GM19324 (cell line): ENCODE measurements at regions not wholly inside any gene's neighbourhood (a gene's known extent, or its start where the extent isn't known, plus 50 kb on each side); places are given as distances from the start of the nearest gene placed in this dataset.

Experiments used
- ATAC-seq: cut with Tn5 transposase; IDR thresholded peaks from one replicate; pipeline ENCODE4 v1.9.1; 2021; ENCODE audit warnings: mild to moderate bottlenecking, moderate library complexity; ENCODE audit not compliant: unreplicated experiment, low FRiP score

GRCh38 chr10:131478377-131478989 lies 167.0 kb upstream of the TCERG1L start:
- no peak for ATAC-seq

GRCh38 chr10:131480066-131480465 lies 168.5 kb upstream of the TCERG1L start:
- no peak for ATAC-seq

DNA sequence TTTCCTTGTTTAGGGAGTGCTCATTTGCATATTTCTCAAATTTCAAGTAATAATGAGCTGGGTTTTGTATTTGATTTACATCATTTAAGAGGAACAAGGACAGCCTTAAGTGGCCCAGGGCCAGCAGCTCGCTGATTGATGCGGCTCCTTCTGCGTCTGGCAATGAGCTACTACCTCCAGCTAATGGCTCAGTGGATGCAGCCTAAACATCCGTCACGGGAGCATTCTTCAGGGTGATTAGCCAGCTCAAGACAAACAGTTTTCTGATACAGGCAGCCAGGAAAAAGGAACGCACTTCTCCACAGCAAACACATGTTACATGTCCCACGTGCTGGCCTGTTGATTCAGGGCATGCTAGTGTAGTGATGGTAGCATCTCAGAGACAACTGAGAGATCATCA lies 169.3 kb upstream of the TCERG1L start:
- ATAC-seq: no peak

GRCh38 chr10:131485732-131486131 lies 174.2 kb upstream of the TCERG1L start:
- ATAC-seq: no peak

GRCh38 chr10:131487822-131488221 lies 176.3 kb upstream of the TCERG1L start:
- ATAC-seq: no peak

DNA sequence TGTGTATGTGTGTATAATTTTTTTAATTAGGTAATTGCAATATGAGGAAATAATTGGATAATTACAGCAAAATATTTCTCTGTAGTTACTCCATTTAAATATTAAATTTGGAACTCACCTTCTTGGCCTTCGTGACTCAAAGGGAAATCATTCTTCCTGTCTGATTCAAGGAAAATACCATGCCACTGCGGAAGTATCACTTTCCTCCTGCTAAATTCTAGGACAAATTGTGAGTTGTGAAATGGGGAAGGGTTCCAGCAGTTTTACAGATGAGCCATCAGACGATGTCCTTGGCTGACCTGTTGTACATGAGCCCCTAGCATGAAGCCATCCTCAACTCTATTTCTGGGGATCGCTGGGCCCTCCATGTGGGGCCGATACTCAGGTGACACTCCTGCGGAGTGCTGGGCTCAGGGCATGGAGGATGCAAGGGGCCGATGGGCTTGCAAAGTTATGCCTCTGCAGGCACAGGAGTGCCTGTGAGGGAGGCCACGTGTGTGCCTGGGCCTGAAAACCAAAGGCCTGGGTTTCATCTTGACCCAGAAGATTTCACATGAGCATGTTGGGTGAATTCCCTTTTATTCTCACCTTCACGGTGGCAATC lies 179.6 kb upstream of the TCERG1L start:
- no peak for ATAC-seq

GRCh38 chr10:131492211-131492857 lies 180.8 kb upstream of the TCERG1L start:
- no peak for ATAC-seq

DNA sequence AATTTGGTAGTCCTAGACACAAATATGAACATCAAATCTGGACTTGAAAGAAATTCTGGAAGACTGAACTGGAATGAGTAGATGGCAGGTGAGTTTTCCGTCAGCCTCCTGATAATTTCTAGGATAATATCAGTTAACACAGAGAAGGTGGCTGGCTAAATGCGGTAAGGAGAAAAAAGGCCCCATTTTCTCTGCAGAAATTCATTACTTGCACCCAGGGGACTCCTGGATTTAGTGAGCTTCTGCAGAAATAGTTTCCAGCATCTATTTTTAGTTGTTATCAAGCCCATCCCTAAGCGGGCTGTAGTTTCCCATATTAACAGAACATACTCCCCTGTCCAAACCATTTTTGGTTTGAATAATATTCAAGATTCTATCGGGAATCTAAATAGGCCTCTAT lies 181.9 kb upstream of the TCERG1L start:
- no peak for ATAC-seq

DNA sequence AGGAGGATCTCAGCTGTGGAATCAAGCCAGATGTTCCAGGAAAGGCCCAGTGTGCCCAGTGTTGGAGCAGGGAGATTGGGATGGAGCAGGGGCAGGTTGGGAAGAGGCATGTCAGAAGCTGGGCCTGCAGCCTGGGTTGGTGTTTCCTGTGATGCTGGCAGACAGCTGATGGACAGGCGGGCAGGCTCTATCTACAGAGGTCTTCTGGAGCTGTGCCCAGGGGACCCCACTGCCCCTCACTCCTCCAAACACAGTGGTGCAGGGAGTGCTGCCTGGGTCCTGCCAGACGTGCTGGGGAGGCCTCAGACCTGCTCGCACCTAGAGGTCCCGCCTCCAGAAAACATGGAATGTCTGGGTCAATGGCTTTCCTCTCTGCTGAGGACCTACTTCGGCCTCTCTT lies 182.9 kb upstream of the TCERG1L start:
- ATAC-seq: no peak

GRCh38 chr10:131495224-131495623 lies 183.7 kb upstream of the TCERG1L start:
- ATAC-seq: no peak

GRCh38 chr10:131495892-131496291 lies 184.4 kb upstream of the TCERG1L start:
- ATAC-seq: no peak

DNA sequence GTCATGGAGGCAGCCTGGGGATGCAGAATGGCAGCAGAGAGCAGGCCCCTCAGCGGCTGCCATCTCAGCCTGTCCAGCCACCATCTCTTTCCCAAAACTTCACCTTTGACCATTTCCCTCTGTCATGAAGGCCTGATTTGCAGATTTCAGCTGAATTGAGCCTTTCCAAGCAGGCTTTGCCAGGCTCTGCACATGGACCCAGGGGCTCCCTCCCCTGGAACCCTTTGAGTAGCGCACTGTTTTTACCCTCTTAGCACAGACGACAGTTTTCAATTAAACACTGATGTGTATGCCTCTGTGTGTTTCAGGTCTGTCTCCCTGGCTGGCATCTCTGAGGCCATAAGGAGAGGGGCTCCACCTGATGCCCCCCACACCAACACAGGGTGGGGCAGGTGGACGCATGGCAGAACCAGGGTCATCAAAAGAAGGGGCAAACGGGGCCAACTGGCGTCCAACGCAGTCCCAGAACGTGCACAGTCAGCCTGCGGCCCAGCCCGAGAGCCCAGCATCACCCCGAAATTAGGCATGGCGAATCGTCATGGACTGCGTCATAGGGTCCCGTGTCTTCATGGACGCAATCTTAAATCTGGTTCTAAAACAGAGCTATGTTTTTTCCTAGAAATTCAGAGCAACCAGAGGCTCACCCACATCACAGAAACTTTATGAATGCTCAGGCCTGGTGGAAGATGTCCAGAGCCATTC lies 185.0 kb upstream of the TCERG1L start:
- no peak for ATAC-seq

DNA sequence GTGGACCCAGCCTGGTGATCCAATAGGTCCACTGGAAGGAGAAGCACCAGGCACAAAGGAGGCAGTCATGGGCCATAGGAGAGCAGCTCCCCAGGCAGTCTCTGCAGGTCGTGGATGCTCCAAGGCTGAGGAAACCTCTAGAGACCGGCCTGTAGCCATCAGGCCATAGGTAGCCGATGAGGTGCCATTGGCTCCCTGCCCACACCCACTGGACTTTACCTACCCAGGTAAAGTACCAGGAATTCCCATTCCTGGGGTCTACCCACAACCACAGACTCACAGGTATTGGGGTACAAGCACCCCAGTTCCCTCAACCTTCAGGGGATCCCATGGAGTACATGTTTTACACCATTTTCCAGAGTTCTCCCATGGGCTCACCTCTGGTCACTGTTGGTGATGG lies 188.0 kb upstream of the TCERG1L start:
- ATAC-seq: no peak

- ATAC-seq: no peak
Measured at GRCh38 chr10:131500181-131500580, 188.7 kb upstream of the TCERG1L start.

- no peak for ATAC-seq
Measured at GRCh38 chr10:131500892-131501291, 189.4 kb upstream of the TCERG1L start.

DNA sequence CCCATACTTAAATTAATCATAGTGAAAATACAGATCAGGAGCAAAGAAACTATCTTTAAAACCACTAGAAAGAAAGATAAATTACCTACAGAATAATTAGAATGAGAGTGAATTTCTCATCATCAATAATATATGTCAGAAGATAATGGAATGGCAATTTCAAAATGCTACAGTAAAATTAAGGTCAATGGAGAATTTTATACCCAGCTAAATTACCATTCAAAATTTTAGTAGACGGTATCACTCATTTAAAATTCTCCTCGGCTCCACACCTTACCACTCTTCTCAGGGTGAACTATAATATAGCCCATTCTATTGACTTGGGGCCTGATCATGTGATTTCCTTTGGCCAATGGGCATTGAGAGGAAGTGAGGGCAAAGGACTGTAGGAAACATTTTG lies 192.5 kb upstream of the TCERG1L start:
- no peak for ATAC-seq

GRCh38 chr10:131511391-131511790 lies 199.9 kb upstream of the TCERG1L start:
- ATAC-seq: no peak

DNA sequence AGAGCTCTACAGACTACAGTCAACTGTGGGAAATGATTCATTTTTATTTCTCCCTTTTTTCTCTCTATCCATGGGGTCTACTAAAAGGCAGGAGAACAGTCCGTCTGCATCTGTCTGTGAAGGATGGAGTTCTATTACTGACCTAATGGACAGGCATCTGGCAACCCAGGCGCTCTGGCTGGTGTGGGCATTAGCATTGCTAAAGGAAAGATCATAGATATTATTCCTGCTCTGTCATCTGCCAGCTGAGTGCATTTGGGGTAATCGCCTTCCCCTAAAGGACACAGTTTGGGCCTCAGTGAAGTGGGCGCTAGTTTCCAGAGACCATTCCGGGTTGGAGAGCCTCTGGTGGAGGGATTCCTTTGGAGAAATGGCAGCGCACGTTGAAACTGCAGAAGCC lies 201.3 kb upstream of the TCERG1L start:
- no peak for ATAC-seq

DNA sequence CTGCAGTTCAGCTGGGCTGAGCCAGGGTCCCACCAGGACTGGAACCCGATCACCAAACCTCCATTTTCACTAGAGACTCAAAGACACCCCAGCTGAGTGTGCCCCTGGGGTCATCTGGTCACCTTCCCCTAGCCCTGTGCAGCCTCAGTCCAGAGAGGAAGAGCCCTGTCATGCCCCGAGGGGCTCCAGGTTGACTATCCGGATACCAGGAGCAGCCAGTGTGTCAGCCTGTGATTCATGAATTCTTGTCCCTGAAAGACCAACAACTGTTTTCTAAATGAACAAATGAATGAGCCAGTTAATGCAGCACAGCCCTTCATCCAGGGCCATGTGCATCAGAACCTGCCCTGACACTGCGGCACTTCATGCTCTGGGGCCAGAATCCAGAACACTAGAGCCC lies 201.9 kb upstream of the TCERG1L start:
- ATAC-seq: no peak

DNA sequence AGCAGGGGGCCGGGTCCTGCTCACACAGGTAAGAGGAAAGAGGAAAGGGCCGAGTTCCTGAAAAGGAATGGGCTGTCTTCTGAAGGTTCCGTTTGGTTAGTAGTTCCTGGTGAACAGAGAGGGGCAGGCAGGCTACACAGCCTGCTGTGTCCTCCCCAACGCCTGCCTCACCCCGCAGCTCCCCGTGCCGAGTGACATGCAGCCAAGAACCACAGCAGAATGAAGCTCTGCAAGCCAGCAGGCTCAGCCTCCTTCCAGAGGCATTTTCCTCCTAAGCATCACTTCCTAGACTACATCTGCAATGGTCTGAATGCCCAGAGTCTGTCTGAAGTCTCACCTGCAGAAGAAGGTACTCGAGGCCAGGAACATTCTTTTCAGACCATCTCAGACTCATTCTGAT lies 202.4 kb upstream of the TCERG1L start:
- no peak for ATAC-seq

GRCh38 chr10:131514454-131514853 lies 202.9 kb upstream of the TCERG1L start:
- no peak for ATAC-seq

DNA sequence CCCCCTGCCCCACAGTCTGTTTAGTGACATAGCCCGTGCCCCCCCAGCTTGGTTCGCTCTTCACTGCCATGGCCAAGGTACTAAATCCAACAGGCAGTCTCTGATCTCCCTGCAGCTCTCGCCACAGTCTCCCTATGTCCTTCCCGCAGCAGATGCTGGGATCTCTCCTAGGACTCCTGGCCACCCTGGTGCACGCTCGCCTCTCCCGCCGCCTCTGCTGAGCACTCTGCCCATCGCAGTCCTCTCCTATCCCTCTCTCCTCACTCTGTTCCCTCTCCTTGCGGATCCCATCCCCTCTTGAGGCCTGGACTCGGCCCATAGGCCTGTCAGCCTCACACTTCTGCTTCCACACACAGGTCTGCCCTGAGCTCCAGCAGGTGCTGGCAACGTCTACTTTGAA lies 204.8 kb upstream of the TCERG1L start:
- ATAC-seq: no peak
